ENCODE measurements at regions not wholly inside any gene's neighbourhood (a gene's known extent, or its start where the extent isn't known, plus 50 kb on each side); places are given as distances from the start of the nearest gene placed in this dataset.

DNA sequence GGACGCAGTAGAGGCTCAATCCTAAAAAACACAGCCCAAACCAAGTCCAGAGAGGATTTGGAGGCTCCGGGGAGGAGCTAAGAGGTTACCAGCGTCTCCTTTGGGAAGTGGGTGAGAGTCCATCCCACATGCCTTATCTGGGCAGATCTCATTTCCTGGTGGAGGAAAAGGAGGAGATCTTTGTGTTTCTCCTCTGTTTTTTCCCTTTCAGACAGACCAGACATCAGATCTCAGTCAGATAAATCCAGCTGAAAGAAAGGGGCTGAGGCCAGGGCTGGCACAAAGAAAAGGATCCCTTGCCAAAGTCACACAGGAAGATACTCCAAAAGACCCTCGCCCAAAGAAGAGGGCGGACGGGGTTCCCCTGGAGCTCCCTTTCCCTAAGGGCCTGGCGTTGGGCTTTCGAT lies 58.3 kb upstream of the COMTD1 start:
- DNase-seq: no peak

DNA sequence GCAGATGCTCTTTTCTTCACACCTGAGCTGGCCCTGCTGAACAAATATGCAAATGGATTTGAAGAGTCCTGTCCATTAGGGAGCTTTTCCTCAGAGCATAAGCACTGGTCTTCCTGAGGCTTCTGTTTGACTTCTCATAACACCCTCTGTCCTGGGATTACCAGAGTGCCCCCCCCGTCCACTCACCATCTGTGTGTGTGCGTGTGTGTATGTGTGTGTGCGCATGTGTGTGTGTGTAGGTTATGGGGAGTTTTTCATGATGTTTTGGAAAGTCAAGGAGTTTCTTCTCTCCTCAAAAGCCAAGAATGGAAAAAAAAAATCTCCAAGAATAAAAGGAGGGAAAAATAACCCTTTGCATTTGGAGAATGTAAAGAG lies 57.7 kb upstream of the COMTD1 start:
- no peak for DNase-seq

DNA sequence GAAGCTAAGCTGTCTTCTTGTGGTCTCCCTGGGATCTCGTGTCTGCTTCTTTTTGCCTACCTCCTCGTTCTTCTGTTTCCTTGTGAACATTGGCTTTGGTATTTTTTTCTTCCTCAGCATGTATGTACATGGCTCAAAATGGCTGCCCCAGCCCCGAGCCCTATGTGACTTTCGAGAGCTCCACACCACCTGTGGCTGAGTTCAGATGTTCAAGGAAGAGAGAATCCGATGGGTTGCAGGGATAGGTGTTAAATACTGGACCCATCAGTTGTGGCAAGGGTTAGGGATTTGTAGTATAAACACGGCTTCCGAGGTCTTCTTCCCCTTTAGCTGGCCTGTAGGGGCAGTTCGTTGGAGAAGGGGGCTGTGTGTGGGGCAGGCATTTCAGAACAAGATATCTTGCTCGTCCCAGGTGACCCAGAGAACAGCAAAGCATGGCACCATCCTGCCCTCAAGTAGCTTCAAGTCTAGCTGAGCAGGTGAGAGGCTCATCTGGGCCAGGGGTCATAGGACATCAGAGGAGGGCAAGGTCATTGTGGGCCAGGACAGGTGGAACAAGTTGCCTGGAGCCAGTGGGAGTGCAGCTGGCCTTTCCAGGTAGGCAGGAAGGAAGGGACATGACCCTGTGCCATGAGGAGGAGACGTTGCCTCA lies 57.2 kb upstream of the COMTD1 start:
- DNase-seq: no peak

DNA sequence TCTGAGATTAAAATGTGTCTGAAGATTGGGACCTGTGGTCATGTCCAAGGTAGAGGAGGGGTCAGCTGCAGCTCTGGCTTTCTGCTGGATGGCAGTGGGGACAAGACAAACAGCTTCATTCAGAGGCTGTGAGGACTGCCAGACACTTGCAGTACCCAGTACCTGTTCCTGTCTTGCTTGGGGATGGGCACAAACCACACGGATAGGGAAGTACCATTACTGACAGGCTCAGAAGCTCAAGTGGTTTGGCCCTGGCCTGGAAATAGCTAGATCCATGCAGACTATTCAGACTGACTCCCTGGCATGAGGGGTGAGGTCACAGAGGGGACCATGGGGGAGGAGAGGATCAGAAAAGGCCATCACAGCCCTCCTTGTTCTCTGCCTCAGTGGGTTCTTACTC lies 56.0 kb upstream of the COMTD1 start:
- DNase-seq: no peak

DNA sequence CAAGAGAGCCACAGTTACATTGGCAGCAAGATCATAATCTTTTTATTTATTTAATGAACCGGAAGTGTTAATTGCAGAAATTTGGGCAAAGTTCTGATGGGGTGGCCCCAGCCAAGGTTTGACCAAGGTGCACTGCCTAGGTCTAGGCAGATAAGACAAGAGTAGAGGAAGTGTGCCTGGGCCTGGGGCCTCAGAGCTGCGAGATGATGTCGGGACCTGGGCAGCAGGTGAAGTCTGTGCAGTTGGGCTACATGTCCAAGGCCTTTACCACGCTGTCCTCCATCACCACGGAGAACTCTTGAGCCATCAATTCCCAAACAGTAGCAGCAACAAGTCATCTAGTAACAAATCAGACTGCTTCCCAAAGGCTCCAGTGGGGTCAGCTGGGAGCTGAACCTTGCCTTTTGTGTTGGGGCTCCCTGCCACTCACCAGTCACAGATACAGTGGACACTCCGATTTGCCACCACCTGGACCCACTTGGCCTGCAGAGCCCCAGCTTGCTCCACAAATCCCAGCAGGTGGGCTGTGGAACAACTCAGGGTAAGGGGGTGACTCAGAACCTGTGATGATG lies 52.5 kb upstream of the COMTD1 start:
- no peak for DNase-seq

DNA sequence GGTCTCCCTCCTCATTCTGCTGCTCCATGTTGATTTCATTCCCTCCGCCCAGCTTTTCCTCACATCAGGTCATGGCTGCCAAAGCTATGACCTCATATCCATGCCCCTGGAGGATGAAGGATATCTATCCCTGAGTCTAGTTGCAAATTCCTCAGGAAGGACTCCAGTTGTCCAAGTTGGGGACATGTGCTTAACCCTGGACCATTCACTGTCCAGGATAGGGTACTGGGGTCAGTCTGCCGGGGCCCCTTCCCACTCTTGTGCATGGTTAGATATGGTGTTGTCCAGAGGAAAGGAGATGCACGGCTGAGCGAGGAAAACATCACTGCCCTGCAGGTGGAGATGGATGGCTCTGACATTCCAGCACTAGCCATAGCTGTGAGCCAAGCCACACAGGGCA lies 51.9 kb upstream of the COMTD1 start:
- DNase-seq: no peak

DNA sequence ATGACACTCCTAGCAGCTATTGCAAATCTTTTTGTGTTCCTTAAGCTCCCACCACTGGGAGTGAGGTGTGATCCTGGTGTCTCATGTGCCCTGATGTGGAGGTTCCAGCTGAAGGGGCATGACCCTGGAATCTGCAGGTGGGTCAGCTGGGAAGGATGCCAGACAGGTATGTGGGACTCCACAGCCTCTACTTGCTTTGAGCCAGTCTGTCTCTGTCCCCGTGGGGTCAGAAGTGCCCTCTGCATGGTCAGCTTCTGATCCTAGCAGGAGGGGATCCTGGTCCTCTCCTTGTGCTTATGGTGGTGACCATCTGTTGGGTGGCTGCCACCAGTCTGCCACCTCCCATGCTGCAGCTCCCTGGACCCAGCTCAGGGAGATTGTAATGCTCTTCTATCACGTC lies 51.1 kb upstream of the COMTD1 start:
- DNase-seq: no peak

All from DMS79 (cell line).